Heart left ventricle (tissue), 16 donors: ENCODE measurements at regions not wholly inside any gene's neighbourhood (a gene's known extent, or its start where the extent isn't known, plus 50 kb on each side); places are given as distances from the start of the nearest gene placed in this dataset.

Experiments
- ATAC-seq, 4 donors: fragments of 200-7000 bp; cut with Tn5 transposase; one replicate each; pipeline ENCODE4 v1.9.1; 2020 to 2022; ENCODE audit warnings: moderate library complexity in 4 of 4, mild to moderate bottlenecking in 3 of 4, moderate number of reproducible peaks in 1 of 4
- DNase-seq, 5 donors: peaks; one replicate each; pipeline ENCODE4 v3.0.0-alpha.2; 2020
- H3K27ac ChIP-seq, 12 donors: fragments of 200-600 bp; sonication (generic) in 4 of 12; one replicate each; pipeline versions ENCODE4 v1.5.0 to v1.8.0; 2016 to 2022; ENCODE audit warnings: mild to moderate bottlenecking in 2 of 12
- H3K27me3 ChIP-seq, 9 donors: fragments of 200-600 bp; sonication (generic) in 2 of 9; one replicate each; pipeline versions ENCODE4 v1.5.1 to v1.8.0; 2016 to 2022; ENCODE audit warnings: mild to moderate bottlenecking in 3 of 9
- H3K36me3 ChIP-seq, 9 donors: fragments of 200-600 bp; sonication (generic) in 2 of 9; one replicate each; pipeline versions ENCODE4 v1.5.0 to v1.8.0; 2018 to 2022; ENCODE audit warnings: mild to moderate bottlenecking in 2 of 9
- H3K4me1 ChIP-seq, 12 donors: fragments of 200-600 bp; sonication (generic) in 4 of 12; one replicate each; pipeline versions ENCODE4 v1.5.0 to v1.8.0; 2016 to 2022; ENCODE audit warnings: mild to moderate bottlenecking in 3 of 12
- H3K4me3 ChIP-seq, 12 donors: fragments of 200-600 bp; sonication (generic) in 4 of 12; one replicate each; pipeline versions ENCODE4 v1.5.0 to v1.8.0; 2017 to 2022; ENCODE audit warnings: mild to moderate bottlenecking in 9 of 12, moderate library complexity in 4 of 12
- H3K9me3 ChIP-seq, 12 donors: fragments of 200-600 bp; sonication (generic) in 4 of 12; one replicate each; pipeline versions ENCODE4 v1.5.0 to v1.8.0; 2016 to 2022; ENCODE audit warnings: mild to moderate bottlenecking in 1 of 12
- POLR2A ChIP-seq, 2 donors: fragments of 450-650 bp; IDR thresholded peaks; one replicate each; pipeline ENCODE4 v1.6.1; 2017; ENCODE audit warnings: antibody characterized with exemption in 2 of 2, mild to moderate bottlenecking in 2 of 2, moderate library complexity in 2 of 2
- WGBS, 4 donors: extraction: QIAGEN DNeasy Blood & Tissue Kit in 2 of 4; methylation state at CpG; one replicate each; pipeline versions ENCODE4 v1.1.5 to v1.1.7; 2013 to 2018; 5-methylcytosine and 5-hydroxymethylcytosine counted together
- intact Hi-C, 10 donors: fragments of 100-400 bp; cut with DNase I; formaldehyde crosslinking; loops; one replicate each; pipeline versions ENCODE4 v1.11.1 to v1.14.2; 2022
- TF ChIP-seq, protein P1 (sequence below), 12 donors: fragments of 200-600 bp; sonication (generic) in 4 of 12; IDR thresholded peaks; one replicate each; pipeline versions ENCODE4 v1.5.0 to v1.8.0; 2018 to 2022; ENCODE audit warnings: antibody characterized with exemption in 12 of 12, mild to moderate bottlenecking in 5 of 12
- donor health status: ischemic (EF 13 %, LVEDD 7.1; RV severe dilation, severe dysfunction).
- donor health status: healthy with polysubstance abuse.
- donor health status: DM: no; HTN: yes; CAD: no.
- donor health status: DM: no; HTN: no; CAD: no.
- donor health status: ischemic (EF 25% LVEDD 6.9; RV normal size, moderate dysfunction).
- donor health status: ischemic (EF 25% LVEDD 5.7; RV mildly dilated, moderate dysfunction).
- donor health status: healthy.
- donor health status: DM: yes; HTN: yes; CAD: no.
- donor health status: ischemic (EF 35%, LVEDD 5.7; RV mildly dilated, moderate dysfunction).
- donor health status: nonischemic (EF 11% LVEDD 7.7; RV severe dilation, severe dysfunction).
- donor health status: DM: yes; HTN: yes; CAD: no.
- donor health status: PGD.
- donor health status: ischemic (EF 29% LVEDD 5.4; RV normal size, mild dysfunction).
- donor health status: nonischemic (EF 23%, LVEDD 6.1; RV moderate dilation, normal function).

DNA sequence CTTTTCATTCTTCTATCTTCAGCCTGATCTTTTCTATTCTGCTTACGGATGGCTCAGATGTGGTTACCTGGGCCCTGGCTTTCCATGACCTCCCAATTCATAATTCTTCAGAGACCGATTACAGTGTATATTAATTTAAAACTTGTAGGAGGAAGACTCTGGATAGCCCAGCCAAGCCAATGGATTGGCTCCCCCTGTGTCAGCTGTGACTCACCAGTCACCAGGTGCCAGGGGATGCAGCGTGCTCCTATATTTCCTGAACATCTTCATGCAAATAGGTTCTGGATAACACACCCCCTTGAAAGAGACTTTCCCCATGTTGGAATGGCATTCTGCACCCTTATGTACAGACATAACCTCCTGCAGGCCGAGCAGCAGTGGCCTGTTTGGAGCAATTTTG is 208.3 kb upstream of the WSCD1 start:
- Histone ChIP-seq H3K4me1 (peaks cover 0 to 8% (median 0%) of the 10 kb centered on the region in 12 donors), H3K9me3 (no peaks in the 10 kb centered on the region), H3K36me3 (no peaks in the 10 kb centered on the region), H3K4me3 (no peak overlapping the region), H3K27ac (no peak overlapping the region), H3K27me3 (no peaks in the 10 kb centered on the region)
- intact Hi-C loops: no loop called here
- 90 to 95% (median 93%) methylated on average over 4 of the region's 4 CpGs for WGBS, 4 donors
- no peak for ATAC-seq
- no peak for DNase-seq
- no peak for TF ChIP-seq POLR2A (IDR thresholded peaks at IDR 0.05)
- TF ChIP-seq, protein P1, sequence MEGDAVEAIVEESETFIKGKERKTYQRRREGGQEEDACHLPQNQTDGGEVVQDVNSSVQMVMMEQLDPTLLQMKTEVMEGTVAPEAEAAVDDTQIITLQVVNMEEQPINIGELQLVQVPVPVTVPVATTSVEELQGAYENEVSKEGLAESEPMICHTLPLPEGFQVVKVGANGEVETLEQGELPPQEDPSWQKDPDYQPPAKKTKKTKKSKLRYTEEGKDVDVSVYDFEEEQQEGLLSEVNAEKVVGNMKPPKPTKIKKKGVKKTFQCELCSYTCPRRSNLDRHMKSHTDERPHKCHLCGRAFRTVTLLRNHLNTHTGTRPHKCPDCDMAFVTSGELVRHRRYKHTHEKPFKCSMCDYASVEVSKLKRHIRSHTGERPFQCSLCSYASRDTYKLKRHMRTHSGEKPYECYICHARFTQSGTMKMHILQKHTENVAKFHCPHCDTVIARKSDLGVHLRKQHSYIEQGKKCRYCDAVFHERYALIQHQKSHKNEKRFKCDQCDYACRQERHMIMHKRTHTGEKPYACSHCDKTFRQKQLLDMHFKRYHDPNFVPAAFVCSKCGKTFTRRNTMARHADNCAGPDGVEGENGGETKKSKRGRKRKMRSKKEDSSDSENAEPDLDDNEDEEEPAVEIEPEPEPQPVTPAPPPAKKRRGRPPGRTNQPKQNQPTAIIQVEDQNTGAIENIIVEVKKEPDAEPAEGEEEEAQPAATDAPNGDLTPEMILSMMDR (IDR thresholded peaks at IDR 0.05): no peak

DNA sequence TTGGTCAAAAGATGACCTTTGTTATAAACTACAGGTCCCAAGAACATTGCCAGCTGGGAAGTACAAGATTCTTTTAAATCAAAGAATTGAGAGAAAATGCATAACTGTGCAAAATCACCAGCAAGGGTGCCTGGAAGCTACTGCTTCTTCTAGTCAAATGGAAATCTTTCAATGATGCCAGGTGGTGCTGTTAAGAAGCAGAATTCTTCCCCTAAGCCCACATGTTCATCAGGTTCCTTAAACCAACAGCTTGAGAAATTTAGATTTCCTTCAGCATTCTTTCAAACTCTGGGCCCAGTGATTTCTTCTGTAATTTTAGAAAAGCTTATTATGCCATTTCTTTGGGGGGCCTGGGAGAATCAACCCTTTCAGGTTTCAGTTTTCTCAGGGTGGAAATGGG is 207.8 kb upstream of the WSCD1 start:
- H3K4me1 ChIP-seq: peaks cover 0 to 8% (median 0%) of the 10 kb centered on the region in 12 donors
- no peaks in the 10 kb centered on the region for H3K27me3 ChIP-seq
- DNase-seq (no peak), ATAC-seq (no peak)
- H3K4me3 ChIP-seq: no peak overlapping the region
- no peaks in the 10 kb centered on the region for H3K36me3 ChIP-seq
- H3K9me3 ChIP-seq: no peaks in the 10 kb centered on the region
- intact Hi-C loops: no loop called here
- TF ChIP-seq, protein P1 (IDR thresholded peaks at IDR 0.05): no peak
- no peak for TF ChIP-seq POLR2A (IDR thresholded peaks at IDR 0.05)
- no peak overlapping the region for H3K27ac ChIP-seq

DNA sequence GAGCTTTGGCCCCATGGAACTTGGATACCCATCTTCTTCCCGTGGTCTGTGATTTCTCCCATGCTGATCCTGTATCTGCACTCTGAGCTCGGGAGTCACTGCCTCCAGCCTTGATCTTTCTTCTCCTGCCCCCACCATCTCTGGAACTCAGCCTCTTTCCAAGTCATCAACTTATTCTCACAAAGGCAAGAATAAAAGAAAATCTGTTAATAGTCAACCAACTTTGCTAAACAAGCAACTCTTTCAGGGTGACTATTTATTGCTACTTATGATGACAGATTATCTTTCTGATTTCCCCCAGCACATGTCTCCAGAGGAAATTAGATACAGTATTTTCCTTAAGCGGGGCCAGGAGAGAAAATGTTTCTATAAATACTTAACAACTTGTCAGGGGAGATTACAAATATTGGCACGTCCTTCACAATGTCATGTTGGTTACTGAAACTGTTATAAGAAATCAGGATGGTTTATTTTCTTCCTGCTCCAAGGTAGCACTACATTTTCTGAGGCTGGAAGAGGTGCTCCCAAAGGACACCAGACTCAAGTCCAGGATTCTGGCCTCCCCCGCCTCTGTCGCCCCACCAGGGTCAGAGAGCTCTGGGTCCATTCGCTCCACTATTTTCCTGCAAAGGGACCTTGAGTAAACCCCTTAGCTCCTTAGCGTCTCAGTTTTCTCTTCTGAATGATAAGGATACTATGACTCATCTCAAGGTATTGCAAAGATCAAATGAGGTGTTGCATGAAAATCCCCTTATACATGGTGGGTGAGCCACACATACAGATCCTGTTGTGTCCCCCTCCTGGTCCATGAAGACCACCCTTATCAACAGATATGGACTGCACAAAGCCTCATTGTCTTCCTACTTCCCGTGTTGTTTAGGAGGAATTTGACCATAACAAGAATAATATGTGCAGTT is 205.2 kb upstream of the WSCD1 start:
- ATAC-seq: peak in 1 of 4 donors; percentile 58
- peaks cover 0 to 8% (median 1%) of the 10 kb centered on the region in 12 donors for H3K4me1 ChIP-seq
- no peaks in the 10 kb centered on the region for H3K36me3 ChIP-seq
- 17 to 30% (median 25%) methylated on average over 9 of the region's 9 CpGs for WGBS, 4 donors
- no peak for DNase-seq
- H3K4me3 ChIP-seq: no peak overlapping the region
- TF ChIP-seq, protein P1 (IDR thresholded peaks at IDR 0.05): no peak
- TF ChIP-seq POLR2A (IDR thresholded peaks at IDR 0.05): no peak
- no peaks in the 10 kb centered on the region for H3K9me3 ChIP-seq
- no peak overlapping the region for H3K27ac ChIP-seq
- H3K27me3 ChIP-seq: no peaks in the 10 kb centered on the region
- intact Hi-C loops: no loop called here

DNA sequence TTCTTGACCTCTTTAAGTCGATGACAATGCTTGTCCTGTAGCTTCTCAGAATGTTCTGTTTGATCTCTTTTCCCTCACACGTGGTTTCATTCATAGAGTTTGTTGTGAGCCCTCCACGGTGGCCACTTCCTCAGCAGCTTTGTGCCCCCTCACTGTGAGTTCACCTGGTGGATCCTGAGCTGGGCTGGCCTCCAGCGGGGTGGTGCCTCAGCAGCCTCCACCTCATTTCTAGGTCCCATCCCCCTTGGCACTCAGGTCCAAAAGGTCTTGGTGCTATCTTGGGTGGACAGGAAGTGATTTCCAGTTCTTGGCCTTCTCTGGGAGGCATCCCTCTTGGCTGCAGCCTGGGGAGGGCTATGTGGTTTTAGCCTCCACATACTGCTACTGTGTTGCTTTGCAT is 203.2 kb upstream of the WSCD1 start:
- no peaks in the 10 kb centered on the region for H3K9me3 ChIP-seq
- DNase-seq: no peak
- peaks cover 0 to 8% (median 1%) of the 10 kb centered on the region in 12 donors for H3K4me1 ChIP-seq
- TF ChIP-seq POLR2A (IDR thresholded peaks at IDR 0.05): no peak
- TF ChIP-seq, protein P1 (IDR thresholded peaks at IDR 0.05): no peak
- ATAC-seq: no peak
- H3K4me3 ChIP-seq: no peak overlapping the region
- intact Hi-C loops: no loop called here
- 65 to 71% (median 69%) methylated on average over 4 of the region's 4 CpGs for whole genome bisulfite sequencing, 4 donors
- H3K27ac ChIP-seq: no peak overlapping the region
- no peaks in the 10 kb centered on the region for H3K36me3 ChIP-seq
- no peaks in the 10 kb centered on the region for H3K27me3 ChIP-seq
